NCI-H2171 (cell line): ENCODE measurements at regions not wholly inside any gene's neighbourhood (a gene's known extent, or its start where the extent isn't known, plus 50 kb on each side); places are given as distances from the start of the nearest gene placed in this dataset.

Experiments used
- DNase-seq: peaks from one replicate; lab custom pipeline; 2025; lab: John Stamatoyannopoulos, UW

GRCh38 chr17:79680318-79680695 lies 50.4 kb upstream of the ENPP7 start:
- DNase-seq = no peak

GRCh38 chr17:79679631-79680317 lies 51.0 kb upstream of the ENPP7 start:
- DNase-seq = no peak

- DNase-seq = no peak
Observed at GRCh38 chr17:79678736-79679255, 51.9 kb upstream of the ENPP7 start.

- no peak for DNase-seq
Observed at GRCh38 chr17:79678091-79678735, 52.5 kb upstream of the ENPP7 start.

GRCh38 chr17:79677646-79678045 lies 53.1 kb upstream of the ENPP7 start:
- no peak for DNase-seq

- DNase-seq = no peak
Observed at GRCh38 chr17:79676796-79677195, 53.9 kb upstream of the ENPP7 start.

GRCh38 chr17:79675413-79675725 lies 55.4 kb upstream of the ENPP7 start:
- no peak for DNase-seq

GRCh38 chr17:79674506-79675412 lies 56.0 kb upstream of the ENPP7 start:
- no peak for DNase-seq

- no peak for DNase-seq
Observed at GRCh38 chr17:79673517-79673916, 57.2 kb upstream of the ENPP7 start.

GRCh38 chr17:79672496-79672895 lies 58.2 kb upstream of the ENPP7 start:
- no peak for DNase-seq

GRCh38 chr17:79671085-79671694 lies 59.6 kb upstream of the ENPP7 start:
- peak; percentile 89 for DNase-seq

GRCh38 chr17:79670537-79671084 lies 59.8 kb upstream of the RBFOX3 start:
- DNase-seq = peak; percentile 28

- DNase-seq = no peak
Observed at GRCh38 chr17:79669861-79670260, 59.0 kb upstream of the RBFOX3 start.

GRCh38 chr17:79668344-79669250 lies 57.7 kb upstream of the RBFOX3 start:
- no peak for DNase-seq

GRCh38 chr17:79667746-79668145 lies 56.9 kb upstream of the RBFOX3 start:
- DNase-seq = no peak

- no peak for DNase-seq
Observed at GRCh38 chr17:79667121-79667715, 56.4 kb upstream of the RBFOX3 start.

GRCh38 chr17:79666111-79666510 lies 55.3 kb upstream of the RBFOX3 start:
- no peak for DNase-seq

- DNase-seq = peak; percentile 49
Observed at GRCh38 chr17:79664930-79665737, 54.3 kb upstream of the RBFOX3 start.

GRCh38 chr17:79661292-79662041 lies 50.6 kb upstream of the RBFOX3 start:
- DNase-seq = no peak
